GM18505 (cell line): ENCODE measurements at regions not wholly inside any gene's neighbourhood (a gene's known extent, or its start where the extent isn't known, plus 50 kb on each side); places are given as distances from the start of the nearest gene placed in this dataset.

Experiments
- ATAC-seq: cut with Tn5 transposase; IDR thresholded peaks from one replicate; pipeline ENCODE4 v1.9.1; 2021; ENCODE audit not compliant: unreplicated experiment
- POLR2A ChIP-seq: IDR thresholded peaks from 4 replicates; pipeline ENCODE4 v1.6.1; 2011; ENCODE audit warnings: borderline replicate concordance; ENCODE audit not compliant: insufficient read depth, insufficient read length; ENCODE audit errors: extremely low read depth

DNA sequence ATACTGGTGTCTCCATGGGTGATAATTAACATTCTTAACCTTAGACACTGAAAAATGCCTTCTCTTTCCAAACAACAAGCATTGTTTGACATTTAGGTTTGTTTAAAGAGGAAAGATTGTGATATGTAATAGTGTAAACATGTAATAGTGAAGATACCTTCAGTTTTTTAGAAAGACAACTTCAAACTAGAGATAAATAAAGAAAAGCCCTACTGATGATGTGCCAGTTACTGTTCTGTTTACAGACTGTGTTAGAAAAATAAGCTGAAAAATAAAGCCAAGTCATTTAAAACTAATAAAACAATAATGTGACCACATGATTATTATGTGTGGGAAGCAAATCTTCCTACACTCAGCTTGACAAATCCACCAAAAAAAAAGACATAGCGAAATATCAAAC, 2035.3 kb upstream of the TENM3 start:
- no peak for TF ChIP-seq POLR2A
- ATAC-seq: no peak

GRCh38 chr4:180217070-180217469, 2026.1 kb upstream of the TENM3 start:
- TF ChIP-seq POLR2A: no peak
- ATAC-seq: no peak

DNA sequence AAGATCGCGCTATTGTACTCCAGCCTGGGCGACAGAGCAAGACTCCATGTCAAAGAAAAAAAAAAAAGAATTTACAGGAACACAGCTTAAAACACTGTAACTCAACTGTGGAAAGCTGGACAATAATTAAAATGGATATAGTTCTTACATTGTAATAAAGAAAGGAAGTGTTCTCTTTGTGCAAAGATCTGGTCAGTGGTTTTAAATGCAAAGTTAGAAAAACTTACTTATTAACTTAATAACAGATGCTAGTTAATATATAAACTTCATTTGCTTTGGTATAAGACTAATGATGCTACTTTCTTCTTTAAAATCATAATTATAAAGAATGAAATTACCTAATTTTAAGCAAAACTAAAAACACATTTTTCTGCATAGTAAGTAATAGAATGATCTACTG, 2024.1 kb upstream of the TENM3 start:
- ATAC-seq: no peak
- TF ChIP-seq POLR2A: no peak

DNA sequence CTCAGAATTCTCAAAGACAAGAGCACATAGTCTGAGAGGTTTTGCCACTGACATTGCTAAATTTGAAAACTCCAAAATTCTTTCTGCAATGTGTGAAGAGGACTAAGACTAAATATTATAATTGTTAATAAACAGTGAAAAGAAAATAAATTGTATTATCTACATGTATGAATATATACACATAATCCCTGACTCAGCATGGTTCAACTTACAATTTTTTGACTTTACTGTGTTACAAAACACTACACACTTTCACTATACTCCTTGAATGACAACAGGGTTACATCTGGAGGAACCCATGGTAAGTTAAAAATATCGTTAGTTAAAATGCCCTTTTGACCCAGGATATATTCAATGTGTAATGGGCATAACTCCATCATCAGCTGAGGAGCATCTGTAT, 2017.2 kb upstream of the TENM3 start:
- no peak for TF ChIP-seq POLR2A
- ATAC-seq: no peak

- TF ChIP-seq POLR2A: no peak
- ATAC-seq: no peak
These were observed 2008.5 kb upstream of the TENM3 start for GRCh38 chr4:180234730-180235129.

DNA sequence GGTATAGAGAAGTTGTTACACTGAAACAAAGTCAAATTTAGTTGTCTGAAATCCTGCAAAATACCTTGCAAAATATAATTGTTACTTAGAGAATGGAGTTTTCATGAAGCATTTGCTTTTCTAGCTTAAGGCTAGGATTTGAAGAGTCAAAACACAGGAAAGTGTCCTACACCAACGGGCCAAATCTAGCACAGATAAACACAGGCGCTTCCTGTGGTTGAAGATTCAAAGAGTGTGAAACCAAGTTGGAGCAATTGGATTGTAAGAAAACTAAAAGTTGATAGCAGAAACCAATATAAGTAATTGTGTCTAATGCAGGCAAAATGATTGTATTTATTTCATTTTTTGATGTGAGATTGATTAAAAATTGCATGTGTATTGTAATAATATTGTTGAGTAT, 2002.5 kb upstream of the TENM3 start:
- no peak for TF ChIP-seq POLR2A
- no peak for ATAC-seq

DNA sequence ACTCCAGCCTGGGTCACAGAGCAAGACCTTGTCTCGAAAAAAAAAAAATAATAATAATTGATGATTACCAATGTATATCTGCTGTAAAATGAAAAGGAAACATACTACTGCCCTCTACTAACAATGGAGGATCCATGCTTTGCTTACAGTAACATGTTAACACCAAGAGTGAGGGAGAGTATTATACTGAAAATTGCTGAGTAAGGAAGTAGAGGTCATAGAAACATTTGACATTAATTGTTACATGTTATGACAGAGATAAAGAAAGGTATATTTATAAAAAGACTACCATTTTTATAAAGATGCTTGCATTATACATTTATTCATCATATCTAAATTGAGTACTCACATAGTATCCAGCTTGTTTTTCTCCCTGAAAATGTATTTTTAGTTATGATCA, 1989.8 kb upstream of the TENM3 start:
- ATAC-seq: no peak
- no peak for TF ChIP-seq POLR2A

- no peak for TF ChIP-seq POLR2A
- no peak for ATAC-seq
These were observed 1981.9 kb upstream of the TENM3 start for GRCh38 chr4:180261346-180261745.

DNA sequence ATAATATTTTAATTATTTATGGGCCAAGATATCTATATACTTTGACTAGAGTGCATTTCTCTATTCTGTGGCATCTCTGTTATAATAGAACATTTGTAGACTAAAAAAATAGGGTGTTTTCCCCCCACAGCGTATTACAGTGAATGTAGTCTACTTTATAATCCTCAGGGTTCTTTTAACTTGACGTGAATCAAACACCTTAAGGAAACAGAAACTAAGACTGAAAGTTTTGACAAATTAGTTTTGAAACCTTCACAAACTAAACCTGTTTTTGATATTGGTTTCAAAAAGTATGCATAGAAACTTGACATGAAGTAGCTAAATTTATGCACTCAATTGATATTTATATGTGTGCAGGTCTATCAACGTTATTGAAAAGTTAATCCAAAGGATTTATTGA, 1963.1 kb upstream of the TENM3 start:
- ATAC-seq: no peak
- no peak for TF ChIP-seq POLR2A

- ATAC-seq: no peak
- no peak for TF ChIP-seq POLR2A
These were observed 1962.4 kb upstream of the TENM3 start for GRCh38 chr4:180280726-180281297.

GRCh38 chr4:180281724-180282123, 1961.5 kb upstream of the TENM3 start:
- TF ChIP-seq POLR2A: no peak
- ATAC-seq: no peak

GRCh38 chr4:180284267-180284666, 1958.9 kb upstream of the TENM3 start:
- TF ChIP-seq POLR2A: no peak
- ATAC-seq: no peak

GRCh38 chr4:180285796-180286195, 1957.4 kb upstream of the TENM3 start:
- TF ChIP-seq POLR2A: no peak
- no peak for ATAC-seq

- no peak for TF ChIP-seq POLR2A
- no peak for ATAC-seq
These were observed 1950.9 kb upstream of the TENM3 start for GRCh38 chr4:180292339-180292738.

- ATAC-seq: no peak
- no peak for TF ChIP-seq POLR2A
These were observed 1947.1 kb upstream of the TENM3 start for GRCh38 chr4:180296036-180296599.

DNA sequence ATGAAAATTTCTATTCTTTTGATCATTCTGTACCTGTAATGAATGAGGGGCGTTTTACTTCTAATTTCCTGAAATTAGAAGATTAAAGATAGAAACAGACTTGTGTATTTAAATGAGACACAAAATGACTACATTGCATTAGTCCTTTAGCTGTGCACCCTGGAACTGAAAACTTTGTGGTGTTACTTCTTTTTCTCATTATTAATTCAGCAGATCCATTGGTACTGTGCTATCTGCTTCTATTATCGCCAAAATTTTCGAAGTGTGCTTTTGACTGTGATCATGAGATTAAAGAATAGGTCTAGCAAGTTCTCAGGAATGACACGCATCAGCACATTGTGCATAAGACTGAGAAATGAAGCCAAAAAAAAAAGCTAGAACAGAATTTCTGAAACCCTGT, 1938.9 kb upstream of the TENM3 start:
- ATAC-seq: no peak
- TF ChIP-seq POLR2A: no peak

DNA sequence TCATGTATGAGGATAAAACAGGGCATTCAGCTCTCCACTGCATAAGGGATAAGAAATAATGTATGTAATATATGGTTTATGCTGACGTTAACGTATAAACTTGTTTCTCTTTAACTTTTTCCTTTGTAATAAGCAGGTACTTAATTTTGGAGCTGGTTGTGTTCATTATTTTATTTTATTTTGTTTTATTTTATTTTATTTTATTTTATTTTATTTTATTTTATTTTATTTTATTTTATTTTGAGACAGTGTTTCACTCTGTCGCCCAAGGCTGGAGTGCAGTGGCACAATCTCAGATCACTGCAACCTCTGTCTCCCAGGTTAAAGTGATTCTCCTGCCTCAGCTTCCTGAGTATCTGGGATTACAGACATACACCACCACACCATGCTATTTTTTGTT, 1932.6 kb upstream of the TENM3 start:
- no peak for TF ChIP-seq POLR2A
- ATAC-seq: no peak
